H1 (cell line): ENCODE measurements at regions not wholly inside any gene's neighbourhood (a gene's known extent, or its start where the extent isn't known, plus 50 kb on each side); places are given as distances from the start of the nearest gene placed in this dataset.

Experiments
- CHD1 ChIP-seq: IDR thresholded peaks from 2 replicates; pipeline ENCODE4 v1.6.1; 2012; ENCODE audit warnings: low read depth, low read length, improper control_type of control experiment
- CHD7 ChIP-seq: fragments of 300-600 bp; sonication (generic); IDR thresholded peaks from 2 replicates; pipeline ENCODE4 v1.7.1; 2012; ENCODE audit warnings: low read length, moderate library complexity, mild to moderate bottlenecking, inconsistent platforms; ENCODE audit not compliant: insufficient replicate concordance
- EGR1 ChIP-seq: IDR thresholded peaks from 2 replicates; pipeline ENCODE4 v1.6.1; 2011; ENCODE audit warnings: low read depth, low read length, borderline replicate concordance
- JUN ChIP-seq: IDR thresholded peaks from 2 replicates; pipeline ENCODE4 v1.6.1; 2011; ENCODE audit warnings: low read depth, mild to moderate bottlenecking, improper control_type of control experiment, low read length
- SP1 ChIP-seq: IDR thresholded peaks from 2 replicates; pipeline ENCODE4 v1.6.1; 2011; ENCODE audit warnings: low read depth, low read length

- TF ChIP-seq EGR1 (no peak), CHD1 (no peak), JUN (no peak), CHD7 (no peak), SP1 (no peak)
These were observed 676.2 kb downstream of the HDGFL1 start (continued) for GRCh38 chr6:23245572-23245971.
